ENCODE measurements at regions not wholly inside any gene's neighbourhood (a gene's known extent, or its start where the extent isn't known, plus 50 kb on each side); places are given as distances from the start of the nearest gene placed in this dataset.
A peak's percentile ranks its signal among the peaks of the same experiment; 100 is the strongest.

GRCh38 chr15:88334436-88334835, 77.9 kb upstream of the NTRK3 start:
- TF ChIP-seq EGR1 (IDR thresholded peaks at IDR 0.05), result no peak
- TF ChIP-seq FOXM1 (IDR thresholded peaks at IDR 0.05; ENCODE audit: borderline replicate concordance, low read depth), result no peak
- no peak for TF ChIP-seq NFIC (IDR thresholded peaks at IDR 0.05)
- TF ChIP-seq REST (IDR thresholded peaks at IDR 0.05; ENCODE audit: low read depth), result no peak
- TF ChIP-seq USF1 (IDR thresholded peaks at IDR 0.05), result no peak
- TF ChIP-seq EP300 (IDR thresholded peaks at IDR 0.05; ENCODE audit: borderline replicate concordance), result no peak
- no peak for TF ChIP-seq RAD21 (IDR thresholded peaks at IDR 0.05; ENCODE audit: low read depth)
- no peak for TF ChIP-seq ZBTB7A (IDR thresholded peaks at IDR 0.05; ENCODE audit: low read depth)
- no peak for TF ChIP-seq TAF1 (IDR thresholded peaks at IDR 0.05; ENCODE audit: low read depth)
- no peak for TF ChIP-seq CREB1 (IDR thresholded peaks at IDR 0.05; ENCODE audit: low read depth)
- no peak for TF ChIP-seq CEBPB (IDR thresholded peaks at IDR 0.05)
- TF ChIP-seq TEAD4 (IDR thresholded peaks at IDR 0.05), result no peak
- no peak for TF ChIP-seq YY1 (IDR thresholded peaks at IDR 0.05; ENCODE audit: low read depth)
- TF ChIP-seq, protein P1, sequence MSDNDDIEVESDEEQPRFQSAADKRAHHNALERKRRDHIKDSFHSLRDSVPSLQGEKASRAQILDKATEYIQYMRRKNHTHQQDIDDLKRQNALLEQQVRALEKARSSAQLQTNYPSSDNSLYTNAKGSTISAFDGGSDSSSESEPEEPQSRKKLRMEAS (IDR thresholded peaks at IDR 0.05), result no peak
- TF ChIP-seq TCF12 (IDR thresholded peaks at IDR 0.05; ENCODE audit: low read depth), result no peak

- TF ChIP-seq RAD21 (IDR thresholded peaks at IDR 0.05; ENCODE audit: low read depth), result peak; percentile 53
- TF ChIP-seq TAF1 (IDR thresholded peaks at IDR 0.05; ENCODE audit: low read depth), result no peak
- TF ChIP-seq ZBTB7A (IDR thresholded peaks at IDR 0.05; ENCODE audit: low read depth), result no peak
Measured at GRCh38 chr15:88331291-88331690, 74.8 kb upstream of the NTRK3 start.

DNA sequence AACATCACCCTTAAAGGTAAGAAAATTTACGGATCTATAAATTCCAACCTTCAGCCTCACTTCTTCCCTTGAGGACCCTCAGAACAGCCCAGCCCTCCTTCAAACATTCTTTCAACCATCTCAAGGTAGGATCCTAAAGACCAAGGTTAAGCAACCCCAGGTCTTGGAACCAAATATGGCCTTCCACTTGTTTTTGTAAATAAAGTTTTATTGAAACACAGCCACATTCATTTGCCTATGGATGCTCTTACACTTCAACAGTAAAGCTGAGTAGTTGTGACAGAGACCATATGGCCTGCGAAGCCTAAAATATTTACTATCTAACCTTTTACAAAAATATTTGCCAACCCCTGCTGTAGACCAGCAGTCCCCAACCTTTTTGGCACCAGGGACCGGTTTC, 70.4 kb upstream of the NTRK3 start:
- TF ChIP-seq, protein P1 (IDR thresholded peaks at IDR 0.05), result no peak
- TF ChIP-seq EGR1 (IDR thresholded peaks at IDR 0.05) (no peak), RAD21 (IDR thresholded peaks at IDR 0.05; ENCODE audit: low read depth) (no peak), EP300 (IDR thresholded peaks at IDR 0.05; ENCODE audit: borderline replicate concordance) (no peak), REST (IDR thresholded peaks at IDR 0.05; ENCODE audit: low read depth) (no peak)

DNA sequence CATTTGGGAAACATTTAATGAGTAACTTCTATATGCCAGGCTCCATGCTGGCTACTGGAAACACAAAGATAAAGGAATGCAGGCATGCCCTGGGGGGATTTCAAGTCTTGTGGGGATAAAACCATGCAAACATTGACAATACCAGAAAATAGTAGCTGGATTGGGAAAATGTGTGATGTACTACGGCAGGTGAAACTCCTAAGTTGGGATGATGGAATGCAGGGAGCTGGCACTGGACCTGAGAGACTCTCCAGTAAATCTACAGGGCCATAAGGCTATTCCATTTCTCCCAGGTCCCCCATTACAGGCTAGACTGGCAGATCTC, 68.2 kb upstream of the NTRK3 start:
- TF ChIP-seq TCF12 (IDR thresholded peaks at IDR 0.05; ENCODE audit: low read depth) (no peak), ZBTB7A (IDR thresholded peaks at IDR 0.05; ENCODE audit: low read depth) (no peak), TAF1 (IDR thresholded peaks at IDR 0.05; ENCODE audit: low read depth) (no peak), TEAD4 (IDR thresholded peaks at IDR 0.05) (no peak), FOXM1 (IDR thresholded peaks at IDR 0.05; ENCODE audit: borderline replicate concordance, low read depth) (no peak), REST (IDR thresholded peaks at IDR 0.05; ENCODE audit: low read depth) (no peak), RAD21 (IDR thresholded peaks at IDR 0.05; ENCODE audit: low read depth) (no peak), CREB1 (IDR thresholded peaks at IDR 0.05; ENCODE audit: low read depth) (no peak), USF1 (IDR thresholded peaks at IDR 0.05) (no peak), YY1 (IDR thresholded peaks at IDR 0.05; ENCODE audit: low read depth) (no peak), EP300 (IDR thresholded peaks at IDR 0.05; ENCODE audit: borderline replicate concordance) (no peak), EGR1 (IDR thresholded peaks at IDR 0.05) (no peak), CEBPB (IDR thresholded peaks at IDR 0.05) (no peak), NFIC (IDR thresholded peaks at IDR 0.05) (no peak)
- TF ChIP-seq, protein P1 (IDR thresholded peaks at IDR 0.05), result no peak

Data from Ishikawa (cell line).